ENCODE measurements at regions not wholly inside any gene's neighbourhood (a gene's known extent, or its start where the extent isn't known, plus 50 kb on each side); places are given as distances from the start of the nearest gene placed in this dataset.
"Not testable (repeated sequence)": the region's sequence is repeated elsewhere in the genome, so short reads cannot be mapped to it uniquely, and the experiment has no call there.

- ATAC-seq (ENCODE audit: poor library complexity) (no peak), DNase-seq (no peak)
- intact Hi-C loops (cut with DNase I), result no loop called here
These were observed 693.8 kb upstream of the TBX3 start for GRCh38 chr12:115377779-115378178.

GRCh38 chr12:115377230-115377629 is 693.3 kb upstream of the TBX3 start:
- DNase-seq (no peak), ATAC-seq (ENCODE audit: poor library complexity) (no peak)
- intact Hi-C loops (cut with DNase I), result no loop called here

GRCh38 chr12:115375186-115375991 is 691.4 kb upstream of the TBX3 start:
- no peak for ATAC-seq (ENCODE audit: poor library complexity)
- intact Hi-C loops (cut with DNase I), result no loop called here
- DNase-seq, result no peak

GRCh38 chr12:115374480-115375185 is 690.7 kb upstream of the TBX3 start:
- DNase-seq (no peak), ATAC-seq (ENCODE audit: poor library complexity) (no peak)
- intact Hi-C loops (cut with DNase I), result no loop called here

- DNase-seq (no peak), ATAC-seq (ENCODE audit: poor library complexity) (no peak)
- intact Hi-C loops (cut with DNase I), result no loop called here
These were observed 687.7 kb upstream of the TBX3 start for GRCh38 chr12:115371711-115372110.

- DNase-seq (no peak), ATAC-seq (ENCODE audit: poor library complexity) (no peak)
- intact Hi-C loops (cut with DNase I), result no loop called here
These were observed 686.7 kb upstream of the TBX3 start for GRCh38 chr12:115370650-115371049.

GRCh38 chr12:115370207-115370606 is 686.2 kb upstream of the TBX3 start:
- DNase-seq (no peak), ATAC-seq (ENCODE audit: poor library complexity) (no peak)
- intact Hi-C loops (cut with DNase I), result no loop called here

- ATAC-seq (ENCODE audit: poor library complexity); DNase-seq; intact Hi-C loops (cut with DNase I): not testable (repeated sequence)
These were observed 682.3 kb upstream of the TBX3 start for GRCh38 chr12:115366277-115366676.

GRCh38 chr12:115365765-115366164 is 681.8 kb upstream of the TBX3 start:
- intact Hi-C loops (cut with DNase I); ATAC-seq (ENCODE audit: poor library complexity); DNase-seq: not testable (repeated sequence)

- ATAC-seq (ENCODE audit: poor library complexity), result no peak
- intact Hi-C loops (cut with DNase I), result no loop called here
- no peak for DNase-seq
These were observed 680.9 kb upstream of the TBX3 start for GRCh38 chr12:115364921-115365320.

- ATAC-seq (ENCODE audit: poor library complexity), result no peak
- DNase-seq, result no peak
- intact Hi-C loops (cut with DNase I), result no loop called here
These were observed 678.5 kb upstream of the TBX3 start for GRCh38 chr12:115362339-115362976.

- ATAC-seq (ENCODE audit: poor library complexity), result no peak
- intact Hi-C loops (cut with DNase I), result no loop called here
- no peak for DNase-seq
These were observed 673.7 kb upstream of the TBX3 start for GRCh38 chr12:115357681-115358080.

- ATAC-seq (ENCODE audit: poor library complexity) (no peak), DNase-seq (no peak)
- intact Hi-C loops (cut with DNase I), result no loop called here
These were observed 671.3 kb upstream of the TBX3 start for GRCh38 chr12:115355301-115355700.

GRCh38 chr12:115354007-115354890 is 670.3 kb upstream of the TBX3 start:
- peak; percentile 75 for ATAC-seq (ENCODE audit: poor library complexity)
- intact Hi-C loops (cut with DNase I), result no loop called here
- DNase-seq, result peak; percentile 44

- intact Hi-C loops (cut with DNase I), result no loop called here
- ATAC-seq (ENCODE audit: poor library complexity), result no peak
- DNase-seq, result no peak
These were observed 669.5 kb upstream of the TBX3 start for GRCh38 chr12:115353467-115353866.

- DNase-seq (no peak), ATAC-seq (ENCODE audit: poor library complexity) (no peak)
- intact Hi-C loops (cut with DNase I), result no loop called here
These were observed 667.6 kb upstream of the TBX3 start for GRCh38 chr12:115351514-115352077.

- DNase-seq (no peak), ATAC-seq (ENCODE audit: poor library complexity) (no peak)
- intact Hi-C loops (cut with DNase I), result no loop called here
These were observed 665.7 kb upstream of the TBX3 start for GRCh38 chr12:115349711-115350110.

- intact Hi-C loops (cut with DNase I), result no loop called here
- no peak for ATAC-seq (ENCODE audit: poor library complexity)
- no peak for DNase-seq
These were observed 664.3 kb upstream of the TBX3 start for GRCh38 chr12:115348301-115348700.

- DNase-seq (no peak), ATAC-seq (ENCODE audit: poor library complexity) (no peak)
- intact Hi-C loops (cut with DNase I), result no loop called here
These were observed 659.6 kb upstream of the TBX3 start for GRCh38 chr12:115343601-115344000.
